Astrocyte (in vitro differentiated cells and primary cell): ENCODE measurements at regions not wholly inside any gene's neighbourhood (a gene's known extent, or its start where the extent isn't known, plus 50 kb on each side); places are given as distances from the start of the nearest gene placed in this dataset.

ENCODE experiments used
- DNase-seq: peaks from one replicate; pipeline ENCODE4 v3.0.0-alpha.2; 2010; ENCODE audit warnings: low read depth
- FAIRE-seq: peaks from 2 replicates; lab custom pipeline; 2011; peaks lifted over from hg19 to GRCh38; lab: Jason Lieb, UNC
- H2AFZ ChIP-seq: 2 replicates; pipeline ENCODE4 v1.6.0; 2012; ENCODE audit warnings: low read depth, low read length, inconsistent platforms
- H3K27ac ChIP-seq: 2 replicates; pipeline ENCODE4 v1.5.1; 2011; ENCODE audit warnings: low read depth, low read length, inconsistent platforms
- H3K27me3 ChIP-seq: 2 replicates; pipeline ENCODE4 v1.6.0; 2011; ENCODE audit warnings: low read length, inconsistent platforms; ENCODE audit not compliant: insufficient read depth
- H3K36me3 ChIP-seq: 2 replicates; pipeline ENCODE4 v1.5.1; 2011; ENCODE audit warnings: low read length, inconsistent platforms; ENCODE audit not compliant: insufficient read depth
- H3K4me1 ChIP-seq: 2 replicates; pipeline ENCODE4 v1.5.1; 2011; ENCODE audit warnings: low read length, inconsistent platforms; ENCODE audit not compliant: insufficient read depth
- H3K4me2 ChIP-seq: 2 replicates; pipeline ENCODE4 v1.6.0; 2012; ENCODE audit warnings: low read length, inconsistent platforms
- H3K4me3 ChIP-seq: 2 replicates; pipeline ENCODE4 v1.5.1; 2011; ENCODE audit warnings: low read depth, mild to moderate bottlenecking, low read length, inconsistent platforms; ENCODE audit not compliant: insufficient read depth
- H3K79me2 ChIP-seq: 2 replicates; pipeline ENCODE4 v1.6.0; 2012; ENCODE audit warnings: mild to moderate bottlenecking, low read length, inconsistent platforms; ENCODE audit not compliant: insufficient read depth
- H3K9ac ChIP-seq: 2 replicates; pipeline ENCODE4 v1.6.0; 2012; ENCODE audit warnings: mild to moderate bottlenecking, low read length, inconsistent platforms
- H3K9me3 ChIP-seq: 2 replicates; pipeline ENCODE4 v1.5.1; 2012; ENCODE audit warnings: low read depth, mild to moderate bottlenecking, low read length, inconsistent platforms; ENCODE audit not compliant: insufficient read depth
- H4K20me1 ChIP-seq: 2 replicates; pipeline ENCODE4 v1.6.0; 2012; ENCODE audit warnings: low read length, inconsistent platforms; ENCODE audit not compliant: insufficient read depth
- H3K27ac Mint-ChIP-seq: one replicate; pipeline ENCODE4 v1.8.0; 2021; ENCODE audit warnings: mild to moderate bottlenecking, mixed read lengths; ENCODE audit not compliant: unreplicated experiment
- H3K27me3 Mint-ChIP-seq: one replicate; pipeline ENCODE4 v1.8.0; 2021; ENCODE audit warnings: low read depth, mixed read lengths; ENCODE audit not compliant: unreplicated experiment
- H3K36me3 Mint-ChIP-seq: one replicate; pipeline ENCODE4 v1.8.0; 2021; ENCODE audit warnings: low read depth, mixed read lengths; ENCODE audit not compliant: unreplicated experiment
- H3K4me1 Mint-ChIP-seq: one replicate; pipeline ENCODE4 v1.8.0; 2021; ENCODE audit warnings: low read depth, mixed read lengths; ENCODE audit not compliant: unreplicated experiment
- H3K4me3 Mint-ChIP-seq: one replicate; pipeline ENCODE4 v1.8.0; 2021; ENCODE audit warnings: mild to moderate bottlenecking, moderate library complexity, mixed read lengths; ENCODE audit not compliant: unreplicated experiment
- H3K9me3 Mint-ChIP-seq: one replicate; pipeline ENCODE4 v1.8.0; 2021; ENCODE audit warnings: mild to moderate bottlenecking, mixed read lengths; ENCODE audit not compliant: unreplicated experiment
- EZH2 ChIP-seq: IDR thresholded peaks from 2 replicates; pipeline ENCODE4 v1.6.1; 2012; ENCODE audit warnings: mild to moderate bottlenecking, low read length, inconsistent platforms; ENCODE audit not compliant: insufficient read depth
- TF ChIP-seq, protein P1 (sequence below): IDR thresholded peaks from 2 replicates; pipeline ENCODE4 v1.5.1; 2011; ENCODE audit warnings: low read depth, mild to moderate bottlenecking, inconsistent platforms, low read length, moderate library complexity; ENCODE audit not compliant: insufficient read depth

DNA sequence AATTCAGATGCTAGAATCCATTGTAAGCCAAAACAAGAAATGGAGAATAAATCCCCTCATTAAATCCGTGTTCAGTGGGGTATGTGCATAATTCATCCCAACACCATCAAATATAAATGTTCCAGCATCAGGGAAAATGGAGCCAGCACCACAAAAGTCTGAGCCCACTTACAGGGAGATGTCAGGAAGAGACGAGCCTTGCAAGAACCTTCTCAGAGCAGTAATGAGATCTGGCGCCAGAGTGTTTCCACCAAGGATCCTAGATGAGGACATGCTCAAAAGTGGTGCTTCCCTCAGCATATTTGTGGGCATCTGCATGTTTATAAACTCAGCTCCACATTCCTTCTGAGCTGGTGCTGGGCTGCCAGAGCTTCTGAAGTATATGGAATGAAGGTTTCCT, 541.9 kb upstream of the C16orf82 start:
- no peak for DNase-seq
- Histone ChIP-seq H3K36me3 (no peaks in the 10 kb centered on the region), H3K79me2 (no peaks in the 10 kb centered on the region), H3K27me3 (no peaks in the 10 kb centered on the region), H4K20me1 (no peaks in the 10 kb centered on the region), H3K27ac (no peak overlapping the region), H3K4me2 (no peak overlapping the region), H2AFZ (no peak overlapping the region), H3K4me3 (no peak overlapping the region), H3K4me1 (no peaks in the 10 kb centered on the region), H3K9me3 (peaks cover 9% of the 10 kb centered on the region), H3K9ac (no peak overlapping the region)
- Mint-ChIP-seq H3K9me3 (peaks cover 6% of the 10 kb centered on the region), H3K4me1 (no peaks in the 10 kb centered on the region), H3K4me3 (no peak overlapping the region), H3K27me3 (no peaks in the 10 kb centered on the region), H3K36me3 (no peaks in the 10 kb centered on the region), H3K27ac (no peak overlapping the region)
- no peak for FAIRE-seq
- TF ChIP-seq EZH2: no peak
- TF ChIP-seq, protein P1, sequence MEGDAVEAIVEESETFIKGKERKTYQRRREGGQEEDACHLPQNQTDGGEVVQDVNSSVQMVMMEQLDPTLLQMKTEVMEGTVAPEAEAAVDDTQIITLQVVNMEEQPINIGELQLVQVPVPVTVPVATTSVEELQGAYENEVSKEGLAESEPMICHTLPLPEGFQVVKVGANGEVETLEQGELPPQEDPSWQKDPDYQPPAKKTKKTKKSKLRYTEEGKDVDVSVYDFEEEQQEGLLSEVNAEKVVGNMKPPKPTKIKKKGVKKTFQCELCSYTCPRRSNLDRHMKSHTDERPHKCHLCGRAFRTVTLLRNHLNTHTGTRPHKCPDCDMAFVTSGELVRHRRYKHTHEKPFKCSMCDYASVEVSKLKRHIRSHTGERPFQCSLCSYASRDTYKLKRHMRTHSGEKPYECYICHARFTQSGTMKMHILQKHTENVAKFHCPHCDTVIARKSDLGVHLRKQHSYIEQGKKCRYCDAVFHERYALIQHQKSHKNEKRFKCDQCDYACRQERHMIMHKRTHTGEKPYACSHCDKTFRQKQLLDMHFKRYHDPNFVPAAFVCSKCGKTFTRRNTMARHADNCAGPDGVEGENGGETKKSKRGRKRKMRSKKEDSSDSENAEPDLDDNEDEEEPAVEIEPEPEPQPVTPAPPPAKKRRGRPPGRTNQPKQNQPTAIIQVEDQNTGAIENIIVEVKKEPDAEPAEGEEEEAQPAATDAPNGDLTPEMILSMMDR: no peak

DNA sequence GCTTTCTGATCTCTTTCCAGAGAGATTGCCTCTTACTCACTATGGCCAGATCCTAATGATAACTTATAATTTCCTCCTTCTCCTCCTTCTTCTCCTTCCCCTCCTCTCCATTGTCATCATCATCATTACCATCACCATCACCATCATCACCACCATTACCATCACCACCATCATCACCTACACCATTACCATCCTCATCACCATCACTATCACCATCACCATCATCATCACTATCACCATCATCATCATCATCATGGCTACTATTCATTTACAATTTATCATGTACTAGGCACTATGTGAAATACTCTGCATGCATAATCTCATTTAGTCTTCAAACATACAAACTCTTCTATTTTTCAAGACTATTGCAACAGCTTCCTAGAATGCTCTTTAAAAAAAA, 540.9 kb upstream of the C16orf82 start:
- Histone ChIP-seq H3K9me3 (peaks cover 10% of the 10 kb centered on the region), H2AFZ (no peak overlapping the region), H3K9ac (no peak overlapping the region), H3K4me1 (no peaks in the 10 kb centered on the region), H3K36me3 (no peaks in the 10 kb centered on the region), H3K4me3 (no peak overlapping the region), H3K27ac (no peak overlapping the region), H3K4me2 (no peak overlapping the region), H3K27me3 (no peaks in the 10 kb centered on the region), H4K20me1 (no peaks in the 10 kb centered on the region), H3K79me2 (no peaks in the 10 kb centered on the region)
- H3K27ac Mint-ChIP-seq: no peak overlapping the region
- H3K9me3 Mint-ChIP-seq: peaks cover 4% of the 10 kb centered on the region
- H3K4me1 Mint-ChIP-seq: no peaks in the 10 kb centered on the region
- no peaks in the 10 kb centered on the region for H3K27me3 Mint-ChIP-seq
- DNase-seq: no peak
- TF ChIP-seq, protein P1: no peak
- no peak for TF ChIP-seq EZH2
- no peaks in the 10 kb centered on the region for H3K36me3 Mint-ChIP-seq
- H3K4me3 Mint-ChIP-seq: no peak overlapping the region
- no peak for FAIRE-seq

DNA sequence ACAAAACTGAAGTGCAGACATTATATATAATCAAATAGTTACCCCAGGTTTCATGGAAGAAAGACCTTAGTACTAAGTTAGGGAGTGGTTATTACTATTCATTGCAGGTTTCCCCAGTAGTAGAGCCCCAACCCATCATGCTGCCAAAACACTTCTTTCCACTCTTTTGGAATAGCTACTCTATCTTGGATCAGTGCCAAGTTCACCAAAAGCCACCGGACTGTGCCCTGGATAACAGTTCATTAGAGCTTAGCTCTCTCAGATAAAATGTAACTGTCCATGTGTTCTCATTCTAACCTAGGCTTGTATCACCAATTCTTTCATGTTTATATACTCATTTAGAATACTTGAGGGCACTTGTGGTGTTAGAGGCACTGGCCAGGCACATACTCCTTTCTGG, 540.1 kb upstream of the C16orf82 start:
- Histone ChIP-seq H3K27me3 (no peaks in the 10 kb centered on the region), H3K4me3 (no peak overlapping the region), H3K27ac (no peak overlapping the region), H3K4me1 (no peaks in the 10 kb centered on the region), H3K79me2 (no peaks in the 10 kb centered on the region), H3K9ac (no peak overlapping the region), H3K9me3 (peaks cover 10% of the 10 kb centered on the region), H3K36me3 (no peaks in the 10 kb centered on the region), H3K4me2 (no peak overlapping the region), H2AFZ (no peak overlapping the region), H4K20me1 (no peaks in the 10 kb centered on the region)
- Mint-ChIP-seq H3K4me3 (no peak overlapping the region), H3K9me3 (peaks cover 4% of the 10 kb centered on the region), H3K27me3 (no peaks in the 10 kb centered on the region), H3K27ac (no peak overlapping the region), H3K36me3 (no peaks in the 10 kb centered on the region), H3K4me1 (no peaks in the 10 kb centered on the region)
- FAIRE-seq (no peak), DNase-seq (no peak)
- TF ChIP-seq, protein P1: no peak
- no peak for TF ChIP-seq EZH2
